ENCODE measurements at regions not wholly inside any gene's neighbourhood (a gene's known extent, or its start where the extent isn't known, plus 50 kb on each side); places are given as distances from the start of the nearest gene placed in this dataset.

DNA sequence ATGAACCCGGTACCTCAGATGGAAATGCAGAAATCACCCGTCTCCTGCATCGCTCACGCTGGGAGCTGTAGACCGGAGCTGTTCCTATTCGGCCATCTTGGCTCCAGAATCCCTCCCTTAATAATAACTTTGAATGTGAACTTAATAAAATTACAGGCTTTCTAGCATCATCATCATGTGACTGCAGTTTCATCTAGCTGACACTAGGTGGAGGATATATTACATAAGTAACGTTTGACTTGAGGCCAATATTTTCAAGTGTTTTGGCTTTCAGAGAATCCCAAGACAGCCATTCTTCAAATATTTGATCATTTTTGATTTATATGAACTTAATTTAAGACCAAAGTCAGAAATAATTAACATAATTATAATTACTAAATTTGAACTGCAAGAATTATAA, 474.9 kb upstream of the CDH10 start:
- TF ChIP-seq SMC3 (IDR thresholded peaks at IDR 0.05), result no peak
- TF ChIP-seq, protein P1, sequence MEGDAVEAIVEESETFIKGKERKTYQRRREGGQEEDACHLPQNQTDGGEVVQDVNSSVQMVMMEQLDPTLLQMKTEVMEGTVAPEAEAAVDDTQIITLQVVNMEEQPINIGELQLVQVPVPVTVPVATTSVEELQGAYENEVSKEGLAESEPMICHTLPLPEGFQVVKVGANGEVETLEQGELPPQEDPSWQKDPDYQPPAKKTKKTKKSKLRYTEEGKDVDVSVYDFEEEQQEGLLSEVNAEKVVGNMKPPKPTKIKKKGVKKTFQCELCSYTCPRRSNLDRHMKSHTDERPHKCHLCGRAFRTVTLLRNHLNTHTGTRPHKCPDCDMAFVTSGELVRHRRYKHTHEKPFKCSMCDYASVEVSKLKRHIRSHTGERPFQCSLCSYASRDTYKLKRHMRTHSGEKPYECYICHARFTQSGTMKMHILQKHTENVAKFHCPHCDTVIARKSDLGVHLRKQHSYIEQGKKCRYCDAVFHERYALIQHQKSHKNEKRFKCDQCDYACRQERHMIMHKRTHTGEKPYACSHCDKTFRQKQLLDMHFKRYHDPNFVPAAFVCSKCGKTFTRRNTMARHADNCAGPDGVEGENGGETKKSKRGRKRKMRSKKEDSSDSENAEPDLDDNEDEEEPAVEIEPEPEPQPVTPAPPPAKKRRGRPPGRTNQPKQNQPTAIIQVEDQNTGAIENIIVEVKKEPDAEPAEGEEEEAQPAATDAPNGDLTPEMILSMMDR (IDR thresholded peaks at IDR 0.05), result no peak
- TF ChIP-seq HMGXB4 (CRISPR knock-in tag; IDR thresholded peaks at IDR 0.05; ENCODE audit: borderline replicate concordance), result no peak
- TF ChIP-seq MAFK (IDR thresholded peaks at IDR 0.05; ENCODE audit: partially characterized antibody), result no peak
- TF ChIP-seq EP300 (IDR thresholded peaks at IDR 0.05), result no peak
- TF ChIP-seq FOXS1 (CRISPR knock-in tag; IDR thresholded peaks at IDR 0.05), result no peak
